ENCODE measurements at regions not wholly inside any gene's neighbourhood (a gene's known extent, or its start where the extent isn't known, plus 50 kb on each side); places are given as distances from the start of the nearest gene placed in this dataset.

- Histone ChIP-seq H3K4me3 (ENCODE audit: low read depth, low read length) (no peak overlapping the region), H3K4me1 (no peaks in the 10 kb centered on the region), H3K27me3 (replicated peaks; ENCODE audit: control insufficient read depth, insufficient read depth, low read length) (no peaks in the 10 kb centered on the region), H3K36me3 (ENCODE audit: control insufficient read depth, insufficient read depth, low read length) (no peaks in the 10 kb centered on the region), H3K9me3 (no peaks in the 10 kb centered on the region; the same call in 1 of the 2 replicates)
- Mint-ChIP-seq H3K4me3 (ENCODE audit: unreplicated experiment) (no peak overlapping the region), H3K27ac (ENCODE audit: unreplicated experiment) (no peak overlapping the region), H3K9me3 (ENCODE audit: unreplicated experiment) (peaks cover 24% of the 10 kb centered on the region), H3K36me3 (ENCODE audit: insufficient read depth, unreplicated experiment) (no peaks in the 10 kb centered on the region), H3K4me1 (ENCODE audit: low read depth, unreplicated experiment) (no peaks in the 10 kb centered on the region), H3K27me3 (ENCODE audit: insufficient read depth, unreplicated experiment) (no peaks in the 10 kb centered on the region)
- ChIA-PET CTCF (no interaction called here), POLR2A (no interaction called here)
- no TSS peak for BruUV-seq (replicated peaks)
- DNase-seq = no peak
- intact Hi-C loops (cut with micrococcal nuclease; ENCODE audit: unreplicated experiment) = no loop called here
- no peak for TF ChIP-seq CTCF (IDR thresholded peaks at IDR 0.05; ENCODE audit: insufficient read depth in 1 of 2, low read depth in 1 of 2, low read length in 1 of 2, severe bottlenecking in 1 of 2, unreplicated experiment in 1 of 2)
Measured at GRCh38 chr3:64300790-64301423, 75.6 kb upstream of the PRICKLE2 start.

- DNase-seq = no peak
- peaks cover 24% of the 10 kb centered on the region for H3K9me3 Mint-ChIP-seq (ENCODE audit: unreplicated experiment)
- Histone ChIP-seq H3K36me3 (ENCODE audit: control insufficient read depth, insufficient read depth, low read length) (no peaks in the 10 kb centered on the region), H3K27me3 (replicated peaks; ENCODE audit: control insufficient read depth, insufficient read depth, low read length) (no peaks in the 10 kb centered on the region), H3K9me3 (no peaks in the 10 kb centered on the region; the same call in 1 of the 2 replicates), H3K4me3 (ENCODE audit: low read depth, low read length) (no peak overlapping the region), H3K4me1 (no peaks in the 10 kb centered on the region)
- H3K4me3 Mint-ChIP-seq (ENCODE audit: unreplicated experiment) = no peak overlapping the region
- TF ChIP-seq CTCF (IDR thresholded peaks at IDR 0.05; ENCODE audit: insufficient read depth in 1 of 2, low read depth in 1 of 2, low read length in 1 of 2, severe bottlenecking in 1 of 2, unreplicated experiment in 1 of 2) = no peak
- H3K27ac Mint-ChIP-seq (ENCODE audit: unreplicated experiment) = no peak overlapping the region
- no peaks in the 10 kb centered on the region for H3K36me3 Mint-ChIP-seq (ENCODE audit: insufficient read depth, unreplicated experiment)
- ChIA-PET CTCF (no interaction called here), POLR2A (no interaction called here)
- BruUV-seq (replicated peaks) = no TSS peak
- intact Hi-C loops (cut with micrococcal nuclease; ENCODE audit: unreplicated experiment) = no loop called here
- no peaks in the 10 kb centered on the region for H3K27me3 Mint-ChIP-seq (ENCODE audit: insufficient read depth, unreplicated experiment)
- no peaks in the 10 kb centered on the region for H3K4me1 Mint-ChIP-seq (ENCODE audit: low read depth, unreplicated experiment)
Measured at GRCh38 chr3:64299206-64299605, 73.9 kb upstream of the PRICKLE2 start.

GRCh38 chr3:64297563-64297962, 72.3 kb upstream of the PRICKLE2 start:
- intact Hi-C loops (cut with micrococcal nuclease; ENCODE audit: unreplicated experiment) = no loop called here
- Mint-ChIP-seq H3K36me3 (ENCODE audit: insufficient read depth, unreplicated experiment) (no peaks in the 10 kb centered on the region), H3K9me3 (ENCODE audit: unreplicated experiment) (peaks cover 24% of the 10 kb centered on the region), H3K4me1 (ENCODE audit: low read depth, unreplicated experiment) (no peaks in the 10 kb centered on the region), H3K4me3 (ENCODE audit: unreplicated experiment) (no peak overlapping the region), H3K27ac (ENCODE audit: unreplicated experiment) (no peak overlapping the region), H3K27me3 (ENCODE audit: insufficient read depth, unreplicated experiment) (no peaks in the 10 kb centered on the region)
- no peaks in the 10 kb centered on the region; the same call in 1 of the 2 replicates for H3K9me3 ChIP-seq
- H3K27me3 ChIP-seq (replicated peaks; ENCODE audit: control insufficient read depth, insufficient read depth, low read length) = no peaks in the 10 kb centered on the region
- H3K36me3 ChIP-seq (ENCODE audit: control insufficient read depth, insufficient read depth, low read length) = no peaks in the 10 kb centered on the region
- no peak for DNase-seq
- H3K4me1 ChIP-seq = no peaks in the 10 kb centered on the region
- ChIA-PET POLR2A (no interaction called here), CTCF (no interaction called here)
- BruUV-seq (replicated peaks) = no TSS peak
- no peak overlapping the region for H3K4me3 ChIP-seq (ENCODE audit: low read depth, low read length)
- TF ChIP-seq CTCF (IDR thresholded peaks at IDR 0.05; ENCODE audit: insufficient read depth in 1 of 2, low read depth in 1 of 2, low read length in 1 of 2, severe bottlenecking in 1 of 2, unreplicated experiment in 1 of 2) = no peak
